ENCODE measurements at regions not wholly inside any gene's neighbourhood (a gene's known extent, or its start where the extent isn't known, plus 50 kb on each side); places are given as distances from the start of the nearest gene placed in this dataset.

- no peak for DNase-seq (ENCODE audit: low spot score)
Observed at GRCh38 chr18:22467760-22468553, 50.2 kb upstream of the CTAGE1 start.

DNA sequence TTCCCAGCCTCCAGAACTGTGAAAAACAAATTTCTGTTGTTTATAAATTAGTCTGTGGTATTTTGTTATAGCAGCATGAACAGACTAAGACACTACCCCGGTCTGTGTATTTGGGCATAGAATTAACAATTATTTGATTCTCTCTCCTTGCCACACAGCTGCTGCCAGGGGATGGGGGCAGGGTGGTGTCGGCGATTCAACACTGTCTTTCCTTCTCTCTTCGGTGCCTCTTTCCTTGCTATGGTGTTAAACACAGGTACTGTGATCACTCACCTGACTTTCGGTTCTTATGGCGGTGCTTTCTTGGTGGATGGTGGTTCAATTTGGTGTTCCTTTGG lies 50.8 kb upstream of the CTAGE1 start:
- DNase-seq (ENCODE audit: low spot score): no peak

GRCh38 chr18:22469061-22469734 lies 51.5 kb upstream of the CTAGE1 start:
- DNase-seq (ENCODE audit: low spot score): no peak

GRCh38 chr18:22469926-22470247 lies 52.2 kb upstream of the CTAGE1 start:
- no peak for DNase-seq (ENCODE audit: low spot score)

DNA sequence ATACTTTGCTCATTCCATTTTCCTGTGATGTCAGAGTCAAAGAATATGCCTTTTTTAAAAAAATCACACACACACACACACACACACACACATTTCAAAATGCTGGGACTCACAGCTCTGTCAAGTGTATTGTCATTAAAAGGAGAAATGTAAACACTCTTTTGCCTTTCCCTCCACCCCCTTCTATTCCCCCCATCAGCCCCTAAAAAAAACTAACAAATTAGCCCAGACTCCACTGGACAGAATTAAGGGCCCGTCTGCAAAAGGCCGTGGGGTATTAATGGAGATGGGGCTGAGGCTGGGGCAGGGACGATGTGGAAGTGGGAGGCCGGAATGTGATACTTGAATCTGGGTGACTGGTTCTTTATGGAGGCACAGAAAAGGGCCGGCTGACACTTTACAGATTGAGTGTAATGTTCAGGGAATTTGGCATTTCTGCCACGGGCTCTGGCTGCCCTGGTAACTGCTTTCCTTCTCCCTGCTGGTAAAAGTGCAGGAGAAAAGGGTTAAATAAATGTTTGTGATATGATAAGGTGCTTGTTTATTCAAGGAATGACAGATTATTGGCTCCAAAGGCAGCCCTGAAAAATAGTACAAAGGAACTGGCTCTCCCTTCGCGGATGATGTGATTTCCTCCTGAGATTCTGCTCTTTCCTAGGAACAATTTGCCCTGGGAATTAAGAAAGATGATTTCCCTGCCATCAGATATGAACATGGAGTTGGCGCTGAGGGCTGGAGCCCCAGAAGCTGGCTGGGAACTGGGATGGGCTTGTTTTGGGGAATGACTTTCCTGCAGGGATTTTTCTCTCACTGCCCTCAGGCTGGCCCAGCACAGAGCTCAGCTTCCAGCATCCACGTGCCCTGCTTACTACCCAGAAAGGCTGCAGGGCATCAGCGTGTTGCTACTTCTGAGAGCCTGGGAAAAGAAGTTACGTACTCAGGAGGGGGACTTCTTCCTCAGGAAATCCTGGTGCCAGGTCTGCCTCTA lies 52.8 kb upstream of the CTAGE1 start:
- no peak for DNase-seq (ENCODE audit: low spot score)

GRCh38 chr18:22471546-22472131 lies 53.9 kb upstream of the CTAGE1 start:
- no peak for DNase-seq (ENCODE audit: low spot score)

DNA sequence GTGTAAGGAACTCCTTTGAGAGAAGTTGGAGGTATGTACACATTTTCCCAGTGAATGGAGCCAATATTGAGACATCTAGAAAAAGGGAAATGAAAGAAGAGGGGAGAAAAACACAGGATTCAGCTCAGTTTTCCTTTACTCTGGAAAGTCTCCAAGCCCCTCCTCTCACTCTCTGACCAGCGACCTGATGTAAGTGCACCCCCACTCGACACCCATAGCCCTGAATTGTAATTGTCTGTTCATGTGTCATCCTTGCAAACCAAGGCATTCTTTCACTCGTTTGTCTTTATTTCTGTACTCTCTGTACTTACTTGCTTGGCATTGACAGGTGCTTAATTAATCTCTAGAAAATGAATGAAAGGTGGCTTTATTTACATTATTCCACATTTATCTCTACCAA lies 55.7 kb upstream of the CTAGE1 start:
- no peak for DNase-seq (ENCODE audit: low spot score)

- no peak for DNase-seq (ENCODE audit: low spot score)
Observed at GRCh38 chr18:22475426-22476100, 57.8 kb upstream of the CTAGE1 start.

- no peak for DNase-seq (ENCODE audit: low spot score)
Observed at GRCh38 chr18:22477222-22477621, 59.5 kb upstream of the CTAGE1 start.

GRCh38 chr18:22482948-22483347 lies 65.2 kb upstream of the CTAGE1 start:
- no peak for DNase-seq (ENCODE audit: low spot score)

DNA sequence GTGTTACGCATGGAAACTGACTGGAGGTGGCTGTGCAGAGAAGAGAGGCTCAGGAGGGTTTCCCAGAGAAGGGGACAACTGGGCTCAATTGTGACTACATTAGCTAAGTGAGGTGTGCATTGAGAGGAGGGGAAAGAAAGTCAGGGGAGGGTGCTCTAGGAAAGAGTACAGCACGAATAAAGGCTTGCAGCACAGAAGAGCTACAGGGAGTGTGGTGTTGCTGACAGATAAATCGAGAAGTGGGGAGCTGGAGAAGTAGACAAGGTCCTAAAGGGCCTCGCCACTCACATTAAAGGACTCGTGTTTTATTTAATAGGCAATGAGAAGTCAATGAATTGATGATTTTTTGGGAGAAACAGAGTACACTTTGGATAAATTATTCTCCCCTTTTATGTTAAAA lies 65.7 kb upstream of the CTAGE1 start:
- no peak for DNase-seq (ENCODE audit: low spot score)

- DNase-seq (ENCODE audit: low spot score): no peak
Observed at GRCh38 chr18:22484471-22484870, 66.8 kb upstream of the CTAGE1 start.

DNA sequence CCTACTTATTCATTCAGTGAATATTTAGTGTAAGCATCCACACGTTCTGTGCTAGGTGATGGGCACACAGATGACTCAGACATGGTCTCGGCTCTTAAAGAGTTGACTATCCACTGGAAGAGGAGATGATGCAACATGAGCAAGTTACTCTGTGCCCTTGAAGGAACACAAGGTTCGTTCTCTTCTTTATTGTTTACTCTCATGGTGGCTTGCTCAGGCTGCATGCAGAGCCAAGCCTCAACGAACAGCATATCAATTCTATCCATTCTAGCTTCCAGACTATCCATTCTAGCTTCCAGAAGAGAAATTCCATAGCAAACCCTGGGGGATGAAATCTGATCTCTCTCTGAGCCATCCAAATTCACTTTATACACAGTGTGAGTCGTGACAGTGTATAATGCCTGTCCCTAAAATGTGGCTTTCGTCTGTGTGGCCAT lies 68.1 kb upstream of the CTAGE1 start:
- no peak for DNase-seq (ENCODE audit: low spot score)

- no peak for DNase-seq (ENCODE audit: low spot score)
Observed at GRCh38 chr18:22486667-22487066, 69.0 kb upstream of the CTAGE1 start.

DNA sequence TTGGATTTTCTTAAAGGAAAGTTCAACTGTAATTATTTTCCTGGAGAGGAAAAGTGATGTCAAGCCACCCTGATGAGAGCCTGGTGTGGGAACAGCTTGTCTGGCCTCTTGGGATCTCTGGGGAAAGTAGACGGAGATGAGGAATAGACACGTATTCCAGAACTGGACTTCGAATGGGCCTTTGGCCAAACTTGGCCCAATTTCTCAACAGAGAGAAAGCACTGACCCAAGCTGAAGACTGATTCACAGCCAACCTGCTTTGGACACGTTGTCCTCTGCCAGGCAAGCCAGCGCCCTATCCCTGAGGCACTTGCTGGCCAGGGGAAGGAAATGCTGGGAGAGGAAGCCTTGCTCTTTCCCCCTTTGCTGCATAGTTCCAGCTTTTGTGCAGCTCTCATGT lies 70.8 kb upstream of the CTAGE1 start:
- DNase-seq (ENCODE audit: low spot score): no peak

- no peak for DNase-seq (ENCODE audit: low spot score)
Observed at GRCh38 chr18:22489704-22490103, 72.0 kb upstream of the CTAGE1 start.

DNA sequence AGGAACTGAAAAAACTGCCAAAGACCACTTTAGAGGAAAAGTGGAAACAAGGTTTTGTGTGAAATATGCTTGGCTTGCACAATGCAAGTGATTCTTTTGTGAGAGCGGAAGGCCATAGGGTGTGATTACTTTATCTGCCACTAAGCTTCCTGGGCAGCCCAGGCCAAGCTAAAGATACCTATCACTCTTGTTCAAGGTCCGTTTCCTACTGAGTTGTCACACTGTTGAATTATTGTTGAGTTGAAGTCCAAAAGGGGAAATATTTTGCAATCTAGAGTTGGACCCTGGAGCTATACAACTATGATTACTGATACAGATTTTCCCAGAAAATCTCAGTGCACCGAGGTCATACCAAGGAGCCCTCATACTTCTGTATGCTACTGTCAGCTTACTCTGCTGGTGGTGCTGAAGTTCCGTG lies 72.7 kb upstream of the CTAGE1 start:
- DNase-seq (ENCODE audit: low spot score): no peak

DNA sequence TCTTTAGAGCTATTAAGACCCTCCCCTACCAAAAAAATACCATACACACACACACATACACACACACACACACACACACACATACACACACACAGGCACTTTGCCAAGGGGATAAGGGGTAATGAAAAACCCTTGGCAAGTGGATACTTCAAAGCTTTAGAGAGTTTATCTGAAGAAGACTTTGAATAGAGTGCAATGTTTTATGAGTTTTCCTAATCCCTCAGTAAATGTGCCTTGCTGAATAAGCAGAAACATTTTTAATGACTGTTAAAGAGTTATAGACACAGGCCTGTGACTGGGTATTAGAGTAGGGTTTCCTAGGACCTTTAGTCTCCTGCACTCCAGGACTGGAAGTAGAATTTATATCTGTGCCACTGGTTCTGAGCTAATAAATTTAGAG lies 75.5 kb upstream of the CTAGE1 start:
- DNase-seq (ENCODE audit: low spot score): no peak

- no peak for DNase-seq (ENCODE audit: low spot score)
Observed at GRCh38 chr18:22493940-22494339, 76.2 kb upstream of the CTAGE1 start.

GRCh38 chr18:22494771-22495170 lies 77.1 kb upstream of the CTAGE1 start:
- DNase-seq (ENCODE audit: low spot score): no peak

DNA sequence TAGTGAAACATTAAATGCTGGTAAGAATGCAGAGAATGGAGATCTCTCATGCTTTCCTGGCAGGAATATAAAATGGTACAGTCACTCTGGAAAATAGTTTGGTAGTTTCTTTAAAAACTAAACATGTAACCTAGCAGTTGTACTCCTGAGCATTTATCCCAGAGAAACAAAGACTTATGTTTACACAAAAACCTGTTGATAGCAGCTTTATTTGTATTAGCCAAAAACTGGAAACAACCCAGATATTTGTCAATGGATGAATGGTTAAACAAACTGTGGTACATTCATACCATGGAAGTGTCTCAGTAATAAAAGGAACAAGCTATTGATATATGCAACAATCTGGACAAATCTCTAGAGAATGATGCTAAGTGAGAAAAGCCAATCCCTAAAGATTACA lies 81.7 kb upstream of the CTAGE1 start:
- no peak for DNase-seq (ENCODE audit: low spot score)

DNA sequence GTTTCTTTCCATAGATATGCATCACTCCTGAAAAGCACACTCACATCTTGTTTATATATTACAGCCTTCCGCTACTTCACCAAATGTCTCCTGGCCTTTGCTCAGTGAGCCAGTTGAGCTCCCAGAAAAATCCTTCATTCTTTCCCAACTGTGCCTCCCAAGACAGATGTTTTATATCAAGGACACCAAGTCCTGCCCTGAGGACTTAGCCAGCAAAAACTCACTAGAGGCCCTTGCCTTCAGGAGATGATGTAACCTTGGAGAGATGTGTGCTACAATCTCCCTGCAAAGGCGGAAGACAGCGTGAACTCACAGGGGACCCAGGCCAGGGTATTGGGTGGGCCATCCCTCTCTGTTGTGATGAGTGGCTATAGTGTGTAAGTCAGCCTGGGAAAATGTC lies 86.1 kb upstream of the CTAGE1 start:
- no peak for DNase-seq (ENCODE audit: low spot score)

All from D341Med (cell line).